Gastrocnemius medialis (tissue), 4 donors: ENCODE measurements at regions not wholly inside any gene's neighbourhood (a gene's known extent, or its start where the extent isn't known, plus 50 kb on each side); places are given as distances from the start of the nearest gene placed in this dataset.

Source experiments
- ATAC-seq, 2 donors: fragments of 150-250 bp; one replicate each; pipeline ENCODE4 v1.9.1; 2016
- DNase-seq, 2 donors: peaks; one replicate each; pipeline ENCODE4 v3.0.0-alpha.2; 2019
- H3K27ac ChIP-seq, 4 donors: fragments of 200-600 bp; sonication (generic); 1 replicate in 1 of 4; 2 replicates in 3 of 4; pipeline ENCODE4 v1.5.1; 2016 to 2018; ENCODE audit warnings: mild to moderate bottlenecking in 2 of 4, moderate library complexity in 1 of 4
- H3K27me3 ChIP-seq, 3 donors: fragments of 200-600 bp; sonication (generic) in 2 of 3; 1 replicate in 1 of 3; 2 replicates in 2 of 3; pipeline versions ENCODE4 v1.5.1 to v1.6.0; 2016 to 2019; ENCODE audit warnings: mild to moderate bottlenecking in 1 of 3, moderate library complexity in 1 of 3
- H3K36me3 ChIP-seq, 2 donors: fragments of 200-600 bp; sonication (generic) in 1 of 2; one replicate each; pipeline ENCODE4 v1.5.1; 2017 to 2018
- H3K4me1 ChIP-seq, 2 donors: fragments of 200-600 bp; sonication (generic) in 1 of 2; one replicate each; pipeline ENCODE4 v1.5.1; 2016 to 2017; ENCODE audit warnings: mild to moderate bottlenecking in 2 of 2
- H3K4me3 ChIP-seq, 4 donors: fragments of 200-600 bp; sonication (generic) in 3 of 4; 1 replicate in 1 of 4; 2 replicates in 3 of 4; pipeline ENCODE4 v1.5.1; 2016 to 2019; ENCODE audit warnings: mild to moderate bottlenecking in 2 of 4
- H3K9me3 ChIP-seq, 3 donors: fragments of 200-600 bp; sonication (generic) in 2 of 3; 1 replicate in 1 of 3; 2 replicates in 2 of 3; pipeline ENCODE4 v1.5.1; 2016 to 2019
- POLR2A ChIP-seq, 2 donors: fragments of 450-650 bp; IDR thresholded peaks; one replicate each; pipeline ENCODE4 v1.6.1; 2017; ENCODE audit warnings: antibody characterized with exemption in 2 of 2, mild to moderate bottlenecking in 2 of 2, moderate library complexity in 2 of 2
- in situ Hi-C, 4 donors: fragments of 200-750 bp; cut with MboI; loops; one replicate each; pipeline versions ENCODE4 v1.15.0 to v1.8.0; 2017; ENCODE audit warnings: low sequenced_read_pairs in 4 of 4
- intact Hi-C: fragments of 100-400 bp; cut with DNase I; formaldehyde crosslinking; loops from one replicate; pipeline ENCODE4 v1.15.1; 2023; ENCODE audit warnings: low total_unique reads
- TF ChIP-seq, protein P1 (sequence below), 5 experiments: fragments of 450-650 bp in 3 of 5; fragments of 200-600 bp in 2 of 5; sonication (generic) in 2 of 5; IDR thresholded peaks in 4 of 5; conservative IDR thresholded peaks in 1 of 5; 1 replicate in 4 of 5; 2 replicates in 1 of 5; pipeline ENCODE4 v1.5.1; 2016 to 2019; ENCODE audit warnings: antibody characterized with exemption in 5 of 5, mild to moderate bottlenecking in 3 of 5, moderate library complexity in 3 of 5

DNA sequence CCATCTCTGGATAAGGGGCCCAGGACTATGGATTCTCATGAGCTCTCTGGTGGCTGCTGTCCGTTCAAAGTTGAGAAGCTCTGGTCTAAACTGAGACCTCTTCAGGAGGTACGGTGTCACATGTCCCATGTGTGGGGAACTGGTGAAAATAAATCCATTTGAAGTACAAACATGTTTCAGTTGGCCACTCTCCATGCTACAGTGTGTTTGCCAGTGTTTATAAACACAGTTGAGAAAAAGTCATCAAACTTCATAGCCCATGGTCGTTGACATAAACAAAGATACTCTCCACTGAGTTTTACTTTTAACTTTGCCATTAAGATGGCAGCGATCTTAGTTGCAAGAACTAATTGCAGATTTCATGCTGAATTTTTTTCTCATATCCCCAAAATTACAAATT, 72.8 kb downstream of the PSMG1 start:
- Histone ChIP-seq H3K27ac (no peak overlapping the region), H3K36me3 (no peaks in the 10 kb centered on the region), H3K4me1 (peaks cover 19% of the 10 kb centered on the region in 2 donors), H3K4me3 (no peak overlapping the region), H3K27me3 (no peaks in the 10 kb centered on the region), H3K9me3 (no peaks in the 10 kb centered on the region)
- DNase-seq (no peak), ATAC-seq (no peak)
- intact Hi-C loops: no loop called here
- in situ Hi-C loops: loop anchor here in 1 of 4 donors (25.0 kb wide), 1 partner anchor 98 kb away; no protein-coding TSS in a partner anchor
- TF ChIP-seq POLR2A (IDR thresholded peaks at IDR 0.05): no peak
- TF ChIP-seq, protein P1, sequence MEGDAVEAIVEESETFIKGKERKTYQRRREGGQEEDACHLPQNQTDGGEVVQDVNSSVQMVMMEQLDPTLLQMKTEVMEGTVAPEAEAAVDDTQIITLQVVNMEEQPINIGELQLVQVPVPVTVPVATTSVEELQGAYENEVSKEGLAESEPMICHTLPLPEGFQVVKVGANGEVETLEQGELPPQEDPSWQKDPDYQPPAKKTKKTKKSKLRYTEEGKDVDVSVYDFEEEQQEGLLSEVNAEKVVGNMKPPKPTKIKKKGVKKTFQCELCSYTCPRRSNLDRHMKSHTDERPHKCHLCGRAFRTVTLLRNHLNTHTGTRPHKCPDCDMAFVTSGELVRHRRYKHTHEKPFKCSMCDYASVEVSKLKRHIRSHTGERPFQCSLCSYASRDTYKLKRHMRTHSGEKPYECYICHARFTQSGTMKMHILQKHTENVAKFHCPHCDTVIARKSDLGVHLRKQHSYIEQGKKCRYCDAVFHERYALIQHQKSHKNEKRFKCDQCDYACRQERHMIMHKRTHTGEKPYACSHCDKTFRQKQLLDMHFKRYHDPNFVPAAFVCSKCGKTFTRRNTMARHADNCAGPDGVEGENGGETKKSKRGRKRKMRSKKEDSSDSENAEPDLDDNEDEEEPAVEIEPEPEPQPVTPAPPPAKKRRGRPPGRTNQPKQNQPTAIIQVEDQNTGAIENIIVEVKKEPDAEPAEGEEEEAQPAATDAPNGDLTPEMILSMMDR (IDR thresholded peaks at IDR 0.05 in 4 of 5, conservative IDR thresholded peaks at IDR 0.05 in 1 of 5): no peak

DNA sequence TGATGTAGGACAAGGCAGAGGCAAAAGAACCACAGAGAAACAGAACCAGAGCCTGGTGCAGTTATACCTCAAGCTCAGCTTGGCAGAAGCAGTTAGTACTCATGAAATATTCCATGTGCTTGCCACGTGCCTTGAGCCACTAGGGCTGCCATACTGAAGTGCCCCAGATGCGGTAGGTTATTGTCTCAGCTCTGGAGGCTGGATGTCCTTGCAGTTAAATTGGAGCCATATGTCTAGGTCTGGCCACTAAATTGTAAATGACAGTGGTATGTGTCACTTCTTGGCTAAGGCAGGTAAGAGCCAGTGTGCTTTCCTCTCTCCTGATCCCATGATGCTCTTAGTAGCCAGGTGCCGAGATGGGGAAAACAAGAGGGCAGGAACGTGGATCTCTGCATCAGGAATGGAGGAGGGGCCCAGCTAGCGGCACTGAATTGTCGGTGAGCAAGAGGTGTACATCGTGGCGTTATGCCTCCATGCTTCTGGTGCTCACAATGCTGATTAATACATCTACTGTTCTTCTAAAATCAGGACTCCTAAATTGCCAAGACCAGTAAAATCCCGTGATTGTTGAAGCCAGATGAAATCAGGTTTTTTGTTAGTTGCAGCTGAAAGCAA, 73.5 kb downstream of the PSMG1 start:
- H3K9me3 ChIP-seq: no peaks in the 10 kb centered on the region
- no peak overlapping the region for H3K4me3 ChIP-seq
- no peaks in the 10 kb centered on the region for H3K27me3 ChIP-seq
- H3K27ac ChIP-seq: no peak overlapping the region
- DNase-seq: no peak
- TF ChIP-seq, protein P1 (IDR thresholded peaks at IDR 0.05 in 4 of 5, conservative IDR thresholded peaks at IDR 0.05 in 1 of 5): no peak
- TF ChIP-seq POLR2A (IDR thresholded peaks at IDR 0.05): no peak
- no peaks in the 10 kb centered on the region for H3K36me3 ChIP-seq
- no peak for ATAC-seq
- intact Hi-C loops (no loop called here), in situ Hi-C loops (loop anchor here in 2 of 4 donors (10.0 to 25.0 kb wide), 2 partner anchors 75 to 97 kb away; partner anchors contain the start of gene PSMG1 (in 1 of the 2))
- H3K4me1 ChIP-seq: peaks cover 18 to 19% of the 10 kb centered on the region in 2 donors

DNA sequence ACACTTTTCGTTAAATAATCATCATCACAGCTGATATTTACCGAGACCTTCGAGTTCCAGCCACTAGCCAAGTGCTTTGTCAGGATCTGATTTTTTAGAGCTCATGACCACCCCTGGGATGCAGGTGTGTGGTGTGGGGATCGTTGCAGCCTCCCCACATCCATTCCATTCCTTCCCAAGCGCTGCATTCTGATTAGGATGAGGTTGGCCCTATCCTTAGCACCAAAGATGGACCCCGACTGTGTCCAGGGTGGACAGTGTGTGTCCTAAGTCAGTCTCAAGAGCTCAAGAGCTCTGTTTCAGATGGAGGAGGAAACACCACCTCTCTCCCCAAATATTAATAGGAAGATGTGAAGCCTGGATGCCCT, 74.1 kb downstream of the PSMG1 start:
- ATAC-seq (no peak), DNase-seq (no peak)
- Histone ChIP-seq H3K27me3 (no peaks in the 10 kb centered on the region), H3K4me1 (peaks cover 15 to 23% of the 10 kb centered on the region in 2 donors), H3K36me3 (no peaks in the 10 kb centered on the region), H3K4me3 (no peak overlapping the region), H3K27ac (no peak overlapping the region), H3K9me3 (no peaks in the 10 kb centered on the region)
- intact Hi-C loops: no loop called here
- in situ Hi-C loops: loop anchor here in 2 of 4 donors (10.0 to 25.0 kb wide), 2 partner anchors 76 to 97 kb away; partner anchors contain the start of gene PSMG1 (in 1 of the 2)
- TF ChIP-seq, protein P1 (IDR thresholded peaks at IDR 0.05 in 4 of 5, conservative IDR thresholded peaks at IDR 0.05 in 1 of 5): no peak
- no peak for TF ChIP-seq POLR2A (IDR thresholded peaks at IDR 0.05)

DNA sequence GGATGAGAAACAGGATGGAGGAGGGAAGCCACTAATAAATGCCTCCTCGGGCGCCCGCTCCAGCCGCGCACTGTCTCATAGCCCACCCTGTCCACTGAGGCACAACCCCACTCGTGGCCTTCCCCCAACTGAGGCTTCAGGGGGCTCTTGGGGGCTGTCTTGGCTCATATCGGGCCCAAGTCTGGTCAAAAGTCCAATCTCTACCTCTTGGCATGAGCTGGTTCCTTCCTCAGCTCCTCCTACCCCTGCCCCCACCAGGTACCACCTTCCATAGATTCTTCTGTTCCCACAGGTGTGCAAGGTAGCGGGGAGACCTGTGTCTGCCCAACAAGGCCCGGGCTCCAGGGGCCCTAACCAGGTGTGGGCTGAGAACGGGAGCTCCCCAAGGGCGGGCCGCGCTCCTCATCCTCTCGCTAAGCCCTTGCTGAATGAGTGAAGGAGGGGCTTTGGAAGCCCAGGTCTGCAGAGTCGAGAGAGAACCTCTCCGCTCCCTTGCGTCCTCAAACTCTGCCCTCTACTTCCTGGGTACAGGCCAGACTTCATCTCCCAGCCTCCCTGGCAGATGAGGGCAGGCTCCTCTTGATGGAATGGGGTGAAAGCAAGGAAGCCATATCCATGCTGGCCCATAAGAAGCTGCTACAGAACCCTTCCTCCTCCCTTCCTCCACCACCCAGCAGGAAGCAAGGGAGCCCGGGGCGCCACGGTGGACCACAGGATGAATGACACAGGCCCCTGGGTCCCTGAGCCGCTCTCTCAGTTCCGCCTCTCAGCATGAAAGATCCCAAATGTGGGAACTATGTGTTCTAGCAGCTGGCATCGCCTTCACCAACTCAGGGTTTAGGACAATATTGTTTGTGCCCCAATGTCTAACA, 74.7 kb downstream of the PSMG1 start:
- peaks cover 15 to 29% of the 10 kb centered on the region in 2 donors for H3K4me1 ChIP-seq
- in situ Hi-C loops: loop anchor here in 2 of 4 donors (10.0 to 25.0 kb wide), 2 partner anchors 76 to 96 kb away; partner anchors contain the start of gene PSMG1 (in 1 of the 2)
- DNase-seq: no peak
- intact Hi-C loops: no loop called here
- no peak overlapping the region for H3K4me3 ChIP-seq
- H3K27ac ChIP-seq: no peak overlapping the region
- H3K27me3 ChIP-seq: no peaks in the 10 kb centered on the region
- no peaks in the 10 kb centered on the region for H3K9me3 ChIP-seq
- no peak for ATAC-seq
- TF ChIP-seq, protein P1 (IDR thresholded peaks at IDR 0.05 in 4 of 5, conservative IDR thresholded peaks at IDR 0.05 in 1 of 5): no peak
- no peak for TF ChIP-seq POLR2A (IDR thresholded peaks at IDR 0.05)
- no peaks in the 10 kb centered on the region for H3K36me3 ChIP-seq
